ENCODE measurements at regions not wholly inside any gene's neighbourhood (a gene's known extent, or its start where the extent isn't known, plus 50 kb on each side); places are given as distances from the start of the nearest gene placed in this dataset.

DNA sequence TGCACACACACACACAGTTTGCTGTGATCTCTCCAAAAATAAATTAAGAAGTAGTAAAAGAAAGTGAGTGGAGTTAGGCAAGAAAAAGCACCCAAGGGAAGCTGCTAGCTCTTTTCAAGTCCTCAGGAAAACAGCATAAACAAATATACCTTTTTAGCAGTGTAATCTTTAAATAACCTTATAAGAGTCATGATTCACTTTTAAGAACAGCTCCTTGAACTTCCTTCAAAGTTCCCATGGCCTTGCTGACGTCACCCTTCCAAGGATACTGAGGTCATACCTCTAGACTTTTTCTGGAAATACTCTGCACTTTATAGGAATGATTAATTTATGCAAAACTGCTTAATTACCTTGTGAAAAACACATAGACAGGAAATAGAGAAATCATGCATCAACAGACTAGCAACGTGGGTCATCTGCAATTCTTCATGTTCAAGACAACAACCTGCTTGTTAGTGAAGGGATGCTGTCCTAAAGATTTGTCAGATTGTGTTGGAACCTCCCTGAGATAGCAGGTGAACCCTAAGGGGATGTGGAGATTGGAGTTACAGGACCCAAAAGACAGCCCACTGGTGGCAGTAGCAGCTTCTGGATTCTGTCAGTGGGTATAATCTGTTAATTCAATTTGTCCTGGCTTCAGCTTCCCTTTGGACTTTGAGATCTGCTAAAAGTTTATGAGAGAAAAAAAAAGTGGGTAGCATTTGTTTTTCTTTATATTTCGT is 229.0 kb downstream of the ELAVL2 start:
- H3K4me1 ChIP-seq (ENCODE audit: control insufficient read depth, extremely low read depth, insufficient read depth, low read length), result peaks cover 14% of the 10 kb centered on the region
- no peaks in the 10 kb centered on the region for H4K20me1 ChIP-seq (ENCODE audit: control insufficient read depth, extremely low read depth, insufficient read depth, low read length)
- TF ChIP-seq, protein P1, sequence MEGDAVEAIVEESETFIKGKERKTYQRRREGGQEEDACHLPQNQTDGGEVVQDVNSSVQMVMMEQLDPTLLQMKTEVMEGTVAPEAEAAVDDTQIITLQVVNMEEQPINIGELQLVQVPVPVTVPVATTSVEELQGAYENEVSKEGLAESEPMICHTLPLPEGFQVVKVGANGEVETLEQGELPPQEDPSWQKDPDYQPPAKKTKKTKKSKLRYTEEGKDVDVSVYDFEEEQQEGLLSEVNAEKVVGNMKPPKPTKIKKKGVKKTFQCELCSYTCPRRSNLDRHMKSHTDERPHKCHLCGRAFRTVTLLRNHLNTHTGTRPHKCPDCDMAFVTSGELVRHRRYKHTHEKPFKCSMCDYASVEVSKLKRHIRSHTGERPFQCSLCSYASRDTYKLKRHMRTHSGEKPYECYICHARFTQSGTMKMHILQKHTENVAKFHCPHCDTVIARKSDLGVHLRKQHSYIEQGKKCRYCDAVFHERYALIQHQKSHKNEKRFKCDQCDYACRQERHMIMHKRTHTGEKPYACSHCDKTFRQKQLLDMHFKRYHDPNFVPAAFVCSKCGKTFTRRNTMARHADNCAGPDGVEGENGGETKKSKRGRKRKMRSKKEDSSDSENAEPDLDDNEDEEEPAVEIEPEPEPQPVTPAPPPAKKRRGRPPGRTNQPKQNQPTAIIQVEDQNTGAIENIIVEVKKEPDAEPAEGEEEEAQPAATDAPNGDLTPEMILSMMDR (optimal IDR thresholded peaks at IDR 0.05 in 1 of 3, IDR thresholded peaks at IDR 0.05 in 1 of 3, conservative IDR thresholded peaks at IDR 0.05 in 1 of 3; ENCODE audit: extremely low read depth in 1 of 3, insufficient read depth in 2 of 3, low read length in 3 of 3), result no peak
- TF ChIP-seq EZH2 (IDR thresholded peaks at IDR 0.05; ENCODE audit: low read length), result no peak
- no peaks in the 10 kb centered on the region for H3K27me3 ChIP-seq (ENCODE audit: control insufficient read depth, extremely low read depth, insufficient read depth, low read length)
- no peak overlapping the region for H3K4me3 ChIP-seq (ENCODE audit: control insufficient read depth in 2 of 3, extremely low read depth in 1 of 3, insufficient read depth in 2 of 3, low read depth in 1 of 3, low read length in 3 of 3)
- H3K4me2 ChIP-seq (ENCODE audit: control insufficient read depth, extremely low read depth, insufficient read depth, low read depth, low read length), result no peak overlapping the region
- no peak overlapping the region for H3K9ac ChIP-seq (ENCODE audit: control insufficient read depth, extremely low read depth, insufficient read depth, low read length)
- no peak for DNase-seq (ENCODE audit: low read depth, low spot score)
- H3K9me3 ChIP-seq (ENCODE audit: control insufficient read depth, low read depth, low read length), result no peaks in the 10 kb centered on the region
- no peak overlapping the region for H3K27ac ChIP-seq (ENCODE audit: control insufficient read depth, insufficient read depth, low read length)
- no peak for FAIRE-seq
- H3K79me2 ChIP-seq (ENCODE audit: control insufficient read depth, insufficient read depth, low read length), result no peaks in the 10 kb centered on the region
- H3K36me3 ChIP-seq (ENCODE audit: control insufficient read depth in 2 of 2, extremely low read depth in 1 of 2, insufficient read depth in 2 of 2, low read length in 2 of 2), result no peaks in the 10 kb centered on the region
- H3K9me1 ChIP-seq (ENCODE audit: control insufficient read depth, extremely low read depth, insufficient read depth, low read length), result no peaks in the 10 kb centered on the region
- H2AFZ ChIP-seq (ENCODE audit: control insufficient read depth, low read length), result no peak overlapping the region
- dilution Hi-C loops (cut with MboI; ENCODE audit: extremely low pct_ligation_motif_present, low sequenced_read_pairs), result no loop called here

DNA sequence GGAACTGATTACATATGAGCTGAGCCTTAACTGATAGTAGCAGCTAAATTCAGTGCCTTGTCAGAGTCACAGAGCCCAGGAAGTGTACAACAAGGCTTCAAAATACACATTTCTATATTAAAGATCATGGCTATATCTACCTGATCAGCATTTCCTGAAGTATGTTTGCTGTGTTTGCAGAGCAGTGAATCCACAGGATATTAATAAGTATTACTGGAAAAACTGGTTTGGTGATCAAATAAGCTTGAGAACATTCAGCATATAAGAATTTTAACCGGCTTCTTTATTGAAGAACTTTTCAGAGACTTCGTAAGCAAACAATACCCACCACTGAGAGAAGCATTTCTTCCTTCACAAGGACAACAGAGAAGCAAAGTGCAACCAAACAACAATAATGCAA is 227.0 kb downstream of the ELAVL2 start:
- Histone ChIP-seq H3K4me3 (ENCODE audit: control insufficient read depth in 2 of 3, extremely low read depth in 1 of 3, insufficient read depth in 2 of 3, low read depth in 1 of 3, low read length in 3 of 3) (no peak overlapping the region), H2AFZ (ENCODE audit: control insufficient read depth, low read length) (peak overlapping the region; percentile 76), H3K9me3 (ENCODE audit: control insufficient read depth, low read depth, low read length) (no peaks in the 10 kb centered on the region), H3K9ac (ENCODE audit: control insufficient read depth, extremely low read depth, insufficient read depth, low read length) (no peak overlapping the region), H3K27ac (ENCODE audit: control insufficient read depth, insufficient read depth, low read length) (no peak overlapping the region), H3K36me3 (ENCODE audit: control insufficient read depth in 2 of 2, extremely low read depth in 1 of 2, insufficient read depth in 2 of 2, low read length in 2 of 2) (no peaks in the 10 kb centered on the region), H3K4me1 (ENCODE audit: control insufficient read depth, extremely low read depth, insufficient read depth, low read length) (peaks cover 14% of the 10 kb centered on the region), H4K20me1 (ENCODE audit: control insufficient read depth, extremely low read depth, insufficient read depth, low read length) (no peaks in the 10 kb centered on the region), H3K79me2 (ENCODE audit: control insufficient read depth, insufficient read depth, low read length) (no peaks in the 10 kb centered on the region), H3K27me3 (ENCODE audit: control insufficient read depth, extremely low read depth, insufficient read depth, low read length) (no peaks in the 10 kb centered on the region), H3K9me1 (ENCODE audit: control insufficient read depth, extremely low read depth, insufficient read depth, low read length) (no peaks in the 10 kb centered on the region), H3K4me2 (ENCODE audit: control insufficient read depth, extremely low read depth, insufficient read depth, low read depth, low read length) (peak overlapping the region; percentile 46)
- no peak for TF ChIP-seq EZH2 (IDR thresholded peaks at IDR 0.05; ENCODE audit: low read length)
- DNase-seq (ENCODE audit: low read depth, low spot score) (no peak), FAIRE-seq (peak; percentile 52)
- dilution Hi-C loops (cut with MboI; ENCODE audit: extremely low pct_ligation_motif_present, low sequenced_read_pairs), result no loop called here

DNA sequence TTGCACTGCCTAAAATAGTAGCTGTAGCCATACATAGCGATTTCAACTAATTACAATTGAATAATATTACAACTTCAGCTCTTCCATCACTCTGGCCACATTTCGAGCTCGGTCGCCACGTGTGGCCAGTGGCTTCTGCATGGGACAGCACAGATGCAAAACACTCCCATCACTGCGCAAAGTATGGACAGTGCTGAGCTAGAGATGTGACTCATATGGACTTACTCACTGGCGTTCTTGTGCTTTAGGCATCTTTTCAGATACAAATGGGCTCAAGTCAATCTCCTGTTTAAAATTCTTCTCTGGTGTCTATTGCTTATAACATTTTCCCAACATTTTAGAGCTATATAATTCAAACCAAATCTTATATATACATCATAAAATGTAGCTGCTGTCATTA is 222.7 kb downstream of the ELAVL2 start:
- TF ChIP-seq, protein P1 (optimal IDR thresholded peaks at IDR 0.05 in 1 of 3, IDR thresholded peaks at IDR 0.05 in 1 of 3, conservative IDR thresholded peaks at IDR 0.05 in 1 of 3; ENCODE audit: extremely low read depth in 1 of 3, insufficient read depth in 2 of 3, low read length in 3 of 3), result no peak
- no peak for TF ChIP-seq EZH2 (IDR thresholded peaks at IDR 0.05; ENCODE audit: low read length)
- Histone ChIP-seq H3K36me3 (ENCODE audit: control insufficient read depth in 2 of 2, extremely low read depth in 1 of 2, insufficient read depth in 2 of 2, low read length in 2 of 2) (no peaks in the 10 kb centered on the region), H3K79me2 (ENCODE audit: control insufficient read depth, insufficient read depth, low read length) (no peaks in the 10 kb centered on the region), H2AFZ (ENCODE audit: control insufficient read depth, low read length) (no peak overlapping the region), H3K27ac (ENCODE audit: control insufficient read depth, insufficient read depth, low read length) (no peak overlapping the region), H3K27me3 (ENCODE audit: control insufficient read depth, extremely low read depth, insufficient read depth, low read length) (no peaks in the 10 kb centered on the region), H3K9me1 (ENCODE audit: control insufficient read depth, extremely low read depth, insufficient read depth, low read length) (no peaks in the 10 kb centered on the region), H4K20me1 (ENCODE audit: control insufficient read depth, extremely low read depth, insufficient read depth, low read length) (no peaks in the 10 kb centered on the region), H3K9ac (ENCODE audit: control insufficient read depth, extremely low read depth, insufficient read depth, low read length) (no peak overlapping the region), H3K4me3 (ENCODE audit: control insufficient read depth in 2 of 3, extremely low read depth in 1 of 3, insufficient read depth in 2 of 3, low read depth in 1 of 3, low read length in 3 of 3) (no peak overlapping the region), H3K9me3 (ENCODE audit: control insufficient read depth, low read depth, low read length) (no peaks in the 10 kb centered on the region), H3K4me1 (ENCODE audit: control insufficient read depth, extremely low read depth, insufficient read depth, low read length) (peaks cover 14% of the 10 kb centered on the region), H3K4me2 (ENCODE audit: control insufficient read depth, extremely low read depth, insufficient read depth, low read depth, low read length) (no peak overlapping the region)
- dilution Hi-C loops (cut with MboI; ENCODE audit: extremely low pct_ligation_motif_present, low sequenced_read_pairs), result no loop called here
- FAIRE-seq (peak; percentile 70), DNase-seq (ENCODE audit: low read depth, low spot score) (no peak)
